ENCODE measurements at regions not wholly inside any gene's neighbourhood (a gene's known extent, or its start where the extent isn't known, plus 50 kb on each side); places are given as distances from the start of the nearest gene placed in this dataset.

- H3K27ac ChIP-seq (ENCODE audit: low read length) = no peak overlapping the region
- DNase-seq (ENCODE audit: low read depth, low spot score) (no peak), ATAC-seq (no peak)
- H3K36me3 ChIP-seq (ENCODE audit: control insufficient read depth, insufficient read depth, low read length) = no peaks in the 10 kb centered on the region
- no peaks in the 10 kb centered on the region for H3K9me3 ChIP-seq (ENCODE audit: control insufficient read depth, insufficient read depth, low read depth, low read length)
- H3K4me1 ChIP-seq (ENCODE audit: control insufficient read depth, insufficient read depth, low read length) = no peaks in the 10 kb centered on the region
- no peaks in the 10 kb centered on the region for H3K27me3 ChIP-seq (ENCODE audit: control insufficient read depth, insufficient read depth, low read length)
- BruUV-seq (replicated peaks) = no TSS peak
- intact Hi-C loops (cut with micrococcal nuclease; ENCODE audit: unreplicated experiment) (no loop called here), in situ Hi-C loops (cut with HindIII; ENCODE audit: low pct_unique_long_range_greater_than_20kb, low sequenced_read_pairs) (no loop called here)
- no peak overlapping the region for H3K4me3 ChIP-seq (ENCODE audit: low read depth in 2 of 2, low read length in 2 of 2)
- no peak for TF ChIP-seq TCF7L2 (IDR thresholded peaks at IDR 0.05; ENCODE audit: low read depth, low read length)
- TF ChIP-seq CTCF (IDR thresholded peaks at IDR 0.05) = no peak
- TF ChIP-seq SIN3A (IDR thresholded peaks at IDR 0.05; ENCODE audit: borderline replicate concordance, insufficient read depth, low read depth, low read length) = no peak
- ChIA-PET POLR2A (no interaction called here), CTCF (no interaction called here)
These were observed 343.9 kb upstream of the ALCAM start for GRCh38 chr3:105022813-105023212.

DNA sequence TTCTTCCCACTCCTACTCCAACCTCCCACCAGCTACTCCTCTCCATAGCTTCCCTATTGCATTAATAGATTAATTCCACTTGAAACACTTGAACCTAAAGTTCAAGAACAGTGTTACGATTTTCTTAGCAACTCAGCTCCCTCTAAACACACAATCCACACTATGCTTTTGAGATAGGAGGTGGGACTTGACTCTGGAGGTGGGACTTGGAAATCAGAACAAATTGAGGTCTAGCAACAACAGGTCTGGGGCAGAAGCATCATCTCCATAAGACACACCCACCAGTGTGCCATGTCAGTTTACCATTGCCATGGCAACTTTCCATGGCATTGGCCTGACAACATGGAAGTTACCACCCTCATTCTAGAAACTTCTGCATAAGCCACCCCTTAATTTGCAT, 336.5 kb upstream of the ALCAM start:
- ATAC-seq (no peak), DNase-seq (ENCODE audit: low read depth, low spot score) (no peak)
- intact Hi-C loops (cut with micrococcal nuclease; ENCODE audit: unreplicated experiment) = no loop called here
- Histone ChIP-seq H3K9me3 (ENCODE audit: control insufficient read depth, insufficient read depth, low read depth, low read length) (no peaks in the 10 kb centered on the region), H3K4me1 (ENCODE audit: control insufficient read depth, insufficient read depth, low read length) (no peaks in the 10 kb centered on the region), H3K27ac (ENCODE audit: low read length) (no peak overlapping the region), H3K4me3 (ENCODE audit: low read depth in 2 of 2, low read length in 2 of 2) (no peak overlapping the region), H3K27me3 (ENCODE audit: control insufficient read depth, insufficient read depth, low read length) (no peaks in the 10 kb centered on the region), H3K36me3 (ENCODE audit: control insufficient read depth, insufficient read depth, low read length) (no peaks in the 10 kb centered on the region)
- TF ChIP-seq POLR2AphosphoS5 (IDR thresholded peaks at IDR 0.05; ENCODE audit: low read depth, low read length) (no peak), TCF7L2 (IDR thresholded peaks at IDR 0.05; ENCODE audit: low read depth, low read length) (no peak), CTCF (IDR thresholded peaks at IDR 0.05) (no peak), SIN3A (IDR thresholded peaks at IDR 0.05; ENCODE audit: borderline replicate concordance, insufficient read depth, low read depth, low read length) (no peak)
- TF ChIP-seq, protein P1, sequence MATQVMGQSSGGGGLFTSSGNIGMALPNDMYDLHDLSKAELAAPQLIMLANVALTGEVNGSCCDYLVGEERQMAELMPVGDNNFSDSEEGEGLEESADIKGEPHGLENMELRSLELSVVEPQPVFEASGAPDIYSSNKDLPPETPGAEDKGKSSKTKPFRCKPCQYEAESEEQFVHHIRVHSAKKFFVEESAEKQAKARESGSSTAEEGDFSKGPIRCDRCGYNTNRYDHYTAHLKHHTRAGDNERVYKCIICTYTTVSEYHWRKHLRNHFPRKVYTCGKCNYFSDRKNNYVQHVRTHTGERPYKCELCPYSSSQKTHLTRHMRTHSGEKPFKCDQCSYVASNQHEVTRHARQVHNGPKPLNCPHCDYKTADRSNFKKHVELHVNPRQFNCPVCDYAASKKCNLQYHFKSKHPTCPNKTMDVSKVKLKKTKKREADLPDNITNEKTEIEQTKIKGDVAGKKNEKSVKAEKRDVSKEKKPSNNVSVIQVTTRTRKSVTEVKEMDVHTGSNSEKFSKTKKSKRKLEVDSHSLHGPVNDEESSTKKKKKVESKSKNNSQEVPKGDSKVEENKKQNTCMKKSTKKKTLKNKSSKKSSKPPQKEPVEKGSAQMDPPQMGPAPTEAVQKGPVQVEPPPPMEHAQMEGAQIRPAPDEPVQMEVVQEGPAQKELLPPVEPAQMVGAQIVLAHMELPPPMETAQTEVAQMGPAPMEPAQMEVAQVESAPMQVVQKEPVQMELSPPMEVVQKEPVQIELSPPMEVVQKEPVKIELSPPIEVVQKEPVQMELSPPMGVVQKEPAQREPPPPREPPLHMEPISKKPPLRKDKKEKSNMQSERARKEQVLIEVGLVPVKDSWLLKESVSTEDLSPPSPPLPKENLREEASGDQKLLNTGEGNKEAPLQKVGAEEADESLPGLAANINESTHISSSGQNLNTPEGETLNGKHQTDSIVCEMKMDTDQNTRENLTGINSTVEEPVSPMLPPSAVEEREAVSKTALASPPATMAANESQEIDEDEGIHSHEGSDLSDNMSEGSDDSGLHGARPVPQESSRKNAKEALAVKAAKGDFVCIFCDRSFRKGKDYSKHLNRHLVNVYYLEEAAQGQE (IDR thresholded peaks at IDR 0.05; ENCODE audit: insufficient read depth in 1 of 2, low read depth in 2 of 2, low read length in 1 of 2) = no peak
- BruUV-seq (replicated peaks) = no TSS peak
- ChIA-PET CTCF (no interaction called here), POLR2A (no interaction called here)
- in situ Hi-C loops (cut with HindIII; ENCODE audit: low pct_unique_long_range_greater_than_20kb, low sequenced_read_pairs) = no loop called here

GRCh38 chr3:105032541-105032940, 334.2 kb upstream of the ALCAM start:
- ChIA-PET CTCF (no interaction called here), POLR2A (no interaction called here)
- TF ChIP-seq TCF7L2 (IDR thresholded peaks at IDR 0.05; ENCODE audit: low read depth, low read length) (no peak), CTCF (IDR thresholded peaks at IDR 0.05) (no peak), POLR2AphosphoS5 (IDR thresholded peaks at IDR 0.05; ENCODE audit: low read depth, low read length) (no peak), SIN3A (IDR thresholded peaks at IDR 0.05; ENCODE audit: borderline replicate concordance, insufficient read depth, low read depth, low read length) (no peak)
- TF ChIP-seq, protein P1 (IDR thresholded peaks at IDR 0.05; ENCODE audit: insufficient read depth in 1 of 2, low read depth in 2 of 2, low read length in 1 of 2) = no peak
- Histone ChIP-seq H3K36me3 (ENCODE audit: control insufficient read depth, insufficient read depth, low read length) (no peaks in the 10 kb centered on the region), H3K9me3 (ENCODE audit: control insufficient read depth, insufficient read depth, low read depth, low read length) (no peaks in the 10 kb centered on the region), H3K4me1 (ENCODE audit: control insufficient read depth, insufficient read depth, low read length) (no peaks in the 10 kb centered on the region), H3K4me3 (ENCODE audit: low read depth in 2 of 2, low read length in 2 of 2) (no peak overlapping the region), H3K27ac (ENCODE audit: low read length) (no peak overlapping the region), H3K27me3 (ENCODE audit: control insufficient read depth, insufficient read depth, low read length) (no peaks in the 10 kb centered on the region)
- no peak for DNase-seq (ENCODE audit: low read depth, low spot score)
- no peak for ATAC-seq
- BruUV-seq (replicated peaks) = no TSS peak
- in situ Hi-C loops (cut with HindIII; ENCODE audit: low pct_unique_long_range_greater_than_20kb, low sequenced_read_pairs) = no loop called here
- intact Hi-C loops (cut with micrococcal nuclease; ENCODE audit: unreplicated experiment) = no loop called here
